A673 (cell line): ENCODE measurements at regions not wholly inside any gene's neighbourhood (a gene's known extent, or its start where the extent isn't known, plus 50 kb on each side); places are given as distances from the start of the nearest gene placed in this dataset.

ENCODE experiments used
- BruUV-seq: library from RNA; stranded (reverse); fragments of 400-500 nt; replicated peaks from 2 replicates; lab custom pipeline; 2021; lab: Mats Ljungman, UMichigan
- CTCF ChIA-PET: fragments of 300-600 bp; sonication (Branson Sonifier 250); formaldehyde crosslinking; loops from one replicate; lab custom pipeline; 2022; ENCODE audit warnings: antibody characterized with exemption; lab: Charles Lee
- POLR2A ChIA-PET: fragments of 300-600 bp; sonication (Branson Sonifier 250); formaldehyde crosslinking; loops from one replicate; lab custom pipeline; 2022; ENCODE audit warnings: antibody characterized with exemption; ENCODE audit not compliant: low non-redundant PET; lab: Charles Lee
- DNase-seq: peaks from one replicate; pipeline ENCODE4 v3.0.0-alpha.2; 2015; ENCODE audit warnings: low spot score
- H3K27ac ChIP-seq: fragments of 200-600 bp; sonication (generic); 2 replicates; pipeline ENCODE4 v1.5.1; 2016; ENCODE audit warnings: mixed run types, low read depth, mild to moderate bottlenecking, mixed read lengths, antibody characterized with exemption, low read length; ENCODE audit not compliant: poor library complexity, severe bottlenecking
- H3K27me3 ChIP-seq: fragments of 200-600 bp; sonication (generic); replicated peaks from 2 replicates; pipeline ENCODE4 v1.6.1; 2017; ENCODE audit warnings: mixed run types, low read depth, mild to moderate bottlenecking, mixed read lengths, antibody characterized with exemption, low read length; ENCODE audit not compliant: insufficient read depth, poor library complexity
- H3K36me3 ChIP-seq: fragments of 200-600 bp; sonication (generic); 2 replicates; pipeline ENCODE4 v1.6.1; 2016; ENCODE audit warnings: mixed run types, mild to moderate bottlenecking, mixed read lengths, antibody characterized with exemption, low read length; ENCODE audit not compliant: insufficient read depth, poor library complexity, severe bottlenecking
- H3K4me1 ChIP-seq: fragments of 200-600 bp; sonication (generic); 2 replicates; pipeline ENCODE4 v1.6.1; 2017; ENCODE audit warnings: mixed run types, mild to moderate bottlenecking, mixed read lengths, antibody characterized with exemption, low read length; ENCODE audit not compliant: insufficient read depth, poor library complexity, severe bottlenecking
- H3K4me3 ChIP-seq: fragments of 200-600 bp; sonication (generic); 2 replicates; pipeline ENCODE4 v1.5.1; 2016; ENCODE audit warnings: low read depth, mixed run types, mild to moderate bottlenecking, mixed read lengths, low read length; ENCODE audit not compliant: poor library complexity, severe bottlenecking
- H3K9me3 ChIP-seq: fragments of 200-600 bp; sonication (generic); 2 replicates; pipeline ENCODE4 v1.6.1; 2016; ENCODE audit warnings: mixed run types, low read depth, mild to moderate bottlenecking, mixed read lengths, antibody characterized with exemption, low read length; ENCODE audit not compliant: poor library complexity, severe bottlenecking
- CTCF ChIP-seq: fragments of 300-800, 200-600 bp; sonication (generic); conservative IDR thresholded peaks from 2 replicates; pipeline ENCODE4 v1.5.1; 2017; ENCODE audit warnings: low read depth, mild to moderate bottlenecking, antibody characterized with exemption, low read length, moderate library complexity, mixed read lengths
- EZH2 ChIP-seq: fragments of 200-600 bp; sonication (generic); IDR thresholded peaks from 2 replicates; pipeline ENCODE4 v1.6.1; 2017; ENCODE audit warnings: borderline replicate concordance, low read depth, mild to moderate bottlenecking, mixed read lengths, antibody characterized with exemption, low read length; ENCODE audit not compliant: poor library complexity, severe bottlenecking
- intact Hi-C: fragments of 100-400 bp; cut with micrococcal nuclease; formaldehyde crosslinking; loops from one replicate; pipeline ENCODE4 v1.10.0; 2022; ENCODE audit not compliant: unreplicated experiment

GRCh38 chr18:6672821-6673308, 56.7 kb upstream of the ARHGAP28 start:
- intact Hi-C loops: no loop called here
- Histone ChIP-seq H3K9me3 (peaks cover 15% of the 10 kb centered on the region), H3K27ac (no peak overlapping the region), H3K4me1 (no peaks in the 10 kb centered on the region), H3K4me3 (no peak overlapping the region), H3K27me3 (no peaks in the 10 kb centered on the region), H3K36me3 (no peaks in the 10 kb centered on the region)
- ChIA-PET CTCF (no interaction called here), POLR2A (no interaction called here)
- no peak for DNase-seq
- no peak for TF ChIP-seq CTCF
- no peak for TF ChIP-seq EZH2
- no TSS peak for BruUV-seq

- DNase-seq: no peak
- no peak for TF ChIP-seq EZH2
- TF ChIP-seq CTCF: no peak
- Histone ChIP-seq H3K36me3 (no peaks in the 10 kb centered on the region), H3K9me3 (peaks cover 33% of the 10 kb centered on the region), H3K27ac (no peak overlapping the region), H3K27me3 (no peaks in the 10 kb centered on the region), H3K4me1 (no peaks in the 10 kb centered on the region), H3K4me3 (no peak overlapping the region)
- intact Hi-C loops: no loop called here
- ChIA-PET POLR2A (no interaction called here), CTCF (no interaction called here)
- no TSS peak for BruUV-seq
Measured at GRCh38 chr18:6677086-6677485, 52.4 kb upstream of the ARHGAP28 start.

GRCh38 chr18:6679201-6679600, 50.3 kb upstream of the ARHGAP28 start:
- POLR2A ChIA-PET: no interaction called here
- no peak for DNase-seq
- no peaks in the 10 kb centered on the region for H3K4me1 ChIP-seq
- no peak for TF ChIP-seq CTCF
- no peak for TF ChIP-seq EZH2
- no TSS peak for BruUV-seq
- no peak overlapping the region for H3K4me3 ChIP-seq
- CTCF ChIA-PET: no interaction called here
- intact Hi-C loops: no loop called here
- H3K36me3 ChIP-seq: no peaks in the 10 kb centered on the region
- no peaks in the 10 kb centered on the region for H3K27me3 ChIP-seq
- H3K27ac ChIP-seq: no peak overlapping the region
- H3K9me3 ChIP-seq: peaks cover 33% of the 10 kb centered on the region
